ENCODE measurements at regions not wholly inside any gene's neighbourhood (a gene's known extent, or its start where the extent isn't known, plus 50 kb on each side); places are given as distances from the start of the nearest gene placed in this dataset.
A peak's percentile ranks its signal among the peaks of the same experiment; 100 is the strongest.

DNA sequence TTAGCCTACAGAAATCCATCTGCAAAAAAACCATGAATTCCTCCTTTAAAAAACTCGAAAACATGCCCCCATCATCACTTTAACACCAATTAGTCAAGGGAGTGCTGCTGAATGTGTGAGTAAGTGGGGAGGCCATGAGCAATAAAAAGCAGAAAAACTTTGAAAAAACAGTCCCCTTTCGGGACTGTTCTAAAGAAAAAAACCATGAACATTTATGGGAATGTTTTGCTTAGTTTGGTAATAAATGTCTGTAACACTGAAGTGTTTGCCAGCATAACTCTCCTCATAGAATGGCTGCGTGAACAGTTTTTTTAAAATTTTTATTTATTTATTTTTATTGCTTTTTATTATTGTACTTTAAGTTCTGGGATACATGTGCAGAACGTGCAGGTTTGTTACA, 99.4 kb upstream of the TARS1 start:
- H3K9me2 ChIP-seq (ENCODE audit: insufficient read depth) = no peaks in the 10 kb centered on the region
- no peaks in the 10 kb centered on the region for H3K27me3 ChIP-seq (ENCODE audit: insufficient read depth, low read depth)
- BruUV-seq (replicated peaks) = no TSS peak
- no peaks in the 10 kb centered on the region for H3K79me2 ChIP-seq (ENCODE audit: low read depth)
- TF ChIP-seq, protein P1, sequence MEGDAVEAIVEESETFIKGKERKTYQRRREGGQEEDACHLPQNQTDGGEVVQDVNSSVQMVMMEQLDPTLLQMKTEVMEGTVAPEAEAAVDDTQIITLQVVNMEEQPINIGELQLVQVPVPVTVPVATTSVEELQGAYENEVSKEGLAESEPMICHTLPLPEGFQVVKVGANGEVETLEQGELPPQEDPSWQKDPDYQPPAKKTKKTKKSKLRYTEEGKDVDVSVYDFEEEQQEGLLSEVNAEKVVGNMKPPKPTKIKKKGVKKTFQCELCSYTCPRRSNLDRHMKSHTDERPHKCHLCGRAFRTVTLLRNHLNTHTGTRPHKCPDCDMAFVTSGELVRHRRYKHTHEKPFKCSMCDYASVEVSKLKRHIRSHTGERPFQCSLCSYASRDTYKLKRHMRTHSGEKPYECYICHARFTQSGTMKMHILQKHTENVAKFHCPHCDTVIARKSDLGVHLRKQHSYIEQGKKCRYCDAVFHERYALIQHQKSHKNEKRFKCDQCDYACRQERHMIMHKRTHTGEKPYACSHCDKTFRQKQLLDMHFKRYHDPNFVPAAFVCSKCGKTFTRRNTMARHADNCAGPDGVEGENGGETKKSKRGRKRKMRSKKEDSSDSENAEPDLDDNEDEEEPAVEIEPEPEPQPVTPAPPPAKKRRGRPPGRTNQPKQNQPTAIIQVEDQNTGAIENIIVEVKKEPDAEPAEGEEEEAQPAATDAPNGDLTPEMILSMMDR (conservative IDR thresholded peaks at IDR 0.05) = no peak
- TF ChIP-seq EZH2 (IDR thresholded peaks at IDR 0.05; ENCODE audit: low read depth) = no peak
- no peaks in the 10 kb centered on the region for H3F3A ChIP-seq (ENCODE audit: insufficient read depth, low read depth)
- no peak overlapping the region for H3K4me3 ChIP-seq
- peaks cover 3% of the 10 kb centered on the region; the same call in 1 of the 2 replicates for H3K9me3 ChIP-seq (ENCODE audit: insufficient read depth, low read depth)
- CTCF ChIA-PET = no interaction called here
- 0 out of 2 replicates have a peak, but pooled peaks cover 8% of the 10 kb centered on the region for H3K4me1 ChIP-seq (replicated peaks; ENCODE audit: insufficient read depth)
- H4K20me1 ChIP-seq (ENCODE audit: insufficient read depth) = no peaks in the 10 kb centered on the region
- intact Hi-C loops (cut with micrococcal nuclease; ENCODE audit: unreplicated experiment) = no loop called here
- no peak overlapping the region for H3K4me2 ChIP-seq
- no peaks in the 10 kb centered on the region for H3K36me3 ChIP-seq (ENCODE audit: low read depth)
- no peak for DNase-seq
- POLR2A ChIA-PET (ENCODE audit: unreplicated experiment) = no interaction called here
- no peak overlapping the region for H2AFZ ChIP-seq
- H3K27ac ChIP-seq = no peak overlapping the region

DNA sequence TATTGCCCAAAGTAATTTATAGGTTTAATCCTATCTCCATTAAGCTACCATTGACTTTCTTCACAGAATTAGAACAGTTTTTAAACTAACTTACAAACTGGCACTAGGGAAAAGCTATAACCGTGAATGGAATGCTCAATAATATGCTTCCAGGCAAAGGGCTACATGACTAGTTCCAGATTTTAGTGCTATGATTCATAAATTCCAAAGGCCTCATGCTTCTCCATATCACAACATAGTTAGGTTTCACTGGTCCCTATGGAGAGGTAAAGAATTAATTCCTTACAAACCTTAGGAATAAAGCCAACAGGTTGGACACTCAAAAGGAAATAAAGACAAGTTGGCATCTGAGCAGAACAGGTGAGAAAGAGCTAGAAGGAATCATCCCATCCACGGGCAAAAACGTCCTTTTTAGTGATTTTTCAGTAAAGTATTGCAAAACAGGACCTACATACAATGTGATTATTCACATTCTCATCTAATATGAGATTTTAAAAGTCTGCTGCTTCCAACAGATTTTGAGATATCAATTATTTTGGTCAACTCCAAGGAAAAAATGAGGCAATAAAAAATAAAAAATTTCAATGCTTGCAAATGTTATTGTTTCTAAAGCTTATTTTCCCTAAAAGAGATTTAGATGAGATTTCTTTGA, 97.0 kb upstream of the TARS1 start:
- ChIA-PET CTCF (interaction anchor here (0.6 to 1.1 kb wide), 2 partner anchors 44 to 1560 kb away, joined by 3 read pairs; no protein-coding TSS in a partner anchor), POLR2A (ENCODE audit: unreplicated experiment) (interaction anchor here (0.6 to 0.7 kb wide), 4 partner anchors 27 to 583 kb away, joined by 3 to 8 read pairs (median 6); partner anchors contain the start of gene TARS1)
- Histone ChIP-seq H3K4me3 (no peak overlapping the region), H3K9me2 (ENCODE audit: insufficient read depth) (no peaks in the 10 kb centered on the region), H3K36me3 (ENCODE audit: low read depth) (no peaks in the 10 kb centered on the region), H3K4me2 (no peak overlapping the region), H3K79me2 (ENCODE audit: low read depth) (no peaks in the 10 kb centered on the region), H4K20me1 (ENCODE audit: insufficient read depth) (no peaks in the 10 kb centered on the region), H3K27ac (no peak overlapping the region), H3K9me3 (ENCODE audit: insufficient read depth, low read depth) (peaks cover 3% of the 10 kb centered on the region; the same call in 1 of the 2 replicates), H3K27me3 (ENCODE audit: insufficient read depth, low read depth) (no peaks in the 10 kb centered on the region), H2AFZ (peak overlapping the region; percentile 3; the same call in 1 of the 2 replicates), H3F3A (ENCODE audit: insufficient read depth, low read depth) (no peaks in the 10 kb centered on the region), H3K4me1 (replicated peaks; ENCODE audit: insufficient read depth) (0 out of 2 replicates have a peak, but pooled peaks cover 8% of the 10 kb centered on the region)
- intact Hi-C loops (cut with micrococcal nuclease; ENCODE audit: unreplicated experiment) = loop anchor here (1.0 kb wide), 1 partner anchor 57 kb away; no protein-coding TSS in a partner anchor
- BruUV-seq (replicated peaks) = no TSS peak
- DNase-seq = peak in 1 of 2 experiments; percentile 56
- TF ChIP-seq, protein P1 (conservative IDR thresholded peaks at IDR 0.05) = no peak
- no peak for TF ChIP-seq EZH2 (IDR thresholded peaks at IDR 0.05; ENCODE audit: low read depth)

DNA sequence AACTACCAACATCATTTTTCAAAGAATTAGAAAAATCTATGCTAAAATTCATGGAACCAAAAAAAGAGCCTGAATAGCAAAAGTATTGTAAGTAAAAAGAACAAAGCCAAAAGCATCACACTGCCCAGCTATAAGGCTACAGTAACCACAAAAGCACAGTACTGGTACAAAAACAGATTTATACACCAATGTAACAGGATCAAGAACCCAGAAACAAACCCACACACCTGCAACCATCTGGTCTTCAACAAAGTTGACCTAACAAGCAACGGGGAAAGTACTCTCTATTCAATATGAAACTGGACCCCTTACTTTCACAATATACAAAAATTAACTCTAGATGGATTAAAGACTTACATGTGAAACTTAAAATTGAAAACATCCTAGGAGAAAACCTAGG, 94.2 kb upstream of the TARS1 start:
- Histone ChIP-seq H3K4me1 (replicated peaks; ENCODE audit: insufficient read depth) (0 out of 2 replicates have a peak, but pooled peaks cover 8% of the 10 kb centered on the region), H3K9me3 (ENCODE audit: insufficient read depth, low read depth) (peaks cover 3% of the 10 kb centered on the region; the same call in 1 of the 2 replicates), H3K27me3 (ENCODE audit: insufficient read depth, low read depth) (no peaks in the 10 kb centered on the region), H3F3A (ENCODE audit: insufficient read depth, low read depth) (no peaks in the 10 kb centered on the region), H3K9me2 (ENCODE audit: insufficient read depth) (no peaks in the 10 kb centered on the region), H3K4me3 (no peak overlapping the region), H3K79me2 (ENCODE audit: low read depth) (no peaks in the 10 kb centered on the region), H2AFZ (no peak overlapping the region), H4K20me1 (ENCODE audit: insufficient read depth) (no peaks in the 10 kb centered on the region), H3K27ac (no peak overlapping the region), H3K4me2 (no peak overlapping the region), H3K36me3 (ENCODE audit: low read depth) (no peaks in the 10 kb centered on the region)
- no TSS peak for BruUV-seq (replicated peaks)
- no peak for DNase-seq
- POLR2A ChIA-PET (ENCODE audit: unreplicated experiment) = no interaction called here
- intact Hi-C loops (cut with micrococcal nuclease; ENCODE audit: unreplicated experiment) = no loop called here
- CTCF ChIA-PET = no interaction called here
- TF ChIP-seq, protein P1 (conservative IDR thresholded peaks at IDR 0.05) = no peak
- no peak for TF ChIP-seq EZH2 (IDR thresholded peaks at IDR 0.05; ENCODE audit: low read depth)
